HG03103 (cell line): ENCODE measurements at regions not wholly inside any gene's neighbourhood (a gene's known extent, or its start where the extent isn't known, plus 50 kb on each side); places are given as distances from the start of the nearest gene placed in this dataset.
"Not testable (repeated sequence)": the region's sequence is repeated elsewhere in the genome, so short reads cannot be mapped to it uniquely, and the experiment has no call there.

Source experiments
- ATAC-seq: cut with Tn5 transposase; IDR thresholded peaks from one replicate; pipeline ENCODE4 v1.9.1; 2021; ENCODE audit warnings: low read depth; ENCODE audit not compliant: unreplicated experiment

DNA sequence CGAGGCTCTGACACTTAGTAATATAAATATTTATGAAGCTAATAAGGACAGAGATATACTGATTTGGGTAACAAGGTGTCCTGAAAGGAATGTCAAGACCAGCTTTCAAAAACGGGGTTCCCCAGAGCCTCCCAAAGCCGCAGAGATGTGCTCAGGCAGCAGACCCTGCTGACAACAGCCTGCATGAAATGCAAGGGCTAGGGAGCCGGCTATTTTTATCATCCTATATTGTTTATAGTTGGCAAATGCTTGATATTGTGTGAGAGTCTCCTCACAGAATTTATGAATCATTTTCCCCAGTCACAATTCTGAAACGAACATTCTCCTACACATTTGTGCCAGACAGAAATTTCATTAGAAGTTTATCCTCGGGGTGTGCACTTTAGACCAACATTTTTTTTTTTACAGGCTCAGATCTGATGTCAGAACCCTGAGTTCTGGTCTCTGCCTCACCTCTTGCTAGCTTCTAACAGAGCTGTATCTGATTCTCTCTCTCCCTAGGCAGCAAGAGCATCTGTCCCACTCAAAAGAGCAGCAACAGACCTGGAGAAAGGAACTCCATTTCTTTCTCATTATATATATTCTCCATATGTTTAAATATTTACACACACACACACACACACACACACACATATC is 302.3 kb upstream of the PLD5 start:
- no peak for ATAC-seq

DNA sequence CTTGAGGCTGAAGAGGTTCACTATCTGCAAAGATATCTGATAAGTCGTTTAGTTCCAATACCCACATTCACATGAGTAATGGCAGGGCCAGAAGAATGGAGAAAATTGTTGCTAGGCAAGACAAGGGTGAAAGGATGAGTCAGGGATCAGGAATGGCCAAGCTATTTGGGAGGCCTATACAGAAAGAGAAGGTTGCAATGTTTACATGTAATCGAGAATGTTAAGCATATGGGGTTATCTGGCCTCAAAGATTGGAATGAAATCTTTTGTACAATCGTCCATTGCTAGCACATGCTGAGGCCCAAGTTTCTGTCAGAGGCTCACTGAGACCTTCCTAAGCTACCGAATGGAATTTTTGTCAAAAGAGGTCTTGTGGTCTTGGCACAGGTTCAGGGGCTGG is 299.9 kb upstream of the PLD5 start:
- no peak for ATAC-seq

DNA sequence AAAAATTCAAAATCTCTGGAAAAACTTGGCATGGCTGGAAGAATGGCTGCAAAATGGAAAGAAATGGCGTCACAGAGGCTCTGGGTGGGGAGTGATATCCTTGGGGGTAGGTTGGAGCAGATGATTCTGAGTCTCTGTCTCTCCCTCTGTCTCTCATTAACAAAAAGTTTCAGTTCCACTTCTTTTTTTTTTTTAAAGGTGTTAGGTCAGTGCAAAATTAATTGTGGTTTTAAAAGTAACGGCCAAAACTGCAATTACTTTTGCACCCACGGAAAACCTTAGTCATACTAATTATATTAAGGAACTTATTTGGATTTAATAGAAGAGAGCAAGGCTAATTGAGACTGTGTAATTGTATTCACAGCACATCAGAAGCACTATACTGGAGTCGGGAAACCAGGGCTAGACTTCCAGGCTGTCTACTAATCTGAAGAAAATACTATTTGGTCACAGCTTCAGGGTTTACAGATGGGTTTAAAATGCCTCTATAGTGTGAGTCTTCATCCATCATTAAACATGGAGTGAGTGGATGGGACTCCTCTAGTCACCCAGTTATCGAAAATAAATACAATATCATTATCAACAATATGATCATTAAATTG is 289.1 kb upstream of the PLD5 start:
- peak; percentile 95 for ATAC-seq

DNA sequence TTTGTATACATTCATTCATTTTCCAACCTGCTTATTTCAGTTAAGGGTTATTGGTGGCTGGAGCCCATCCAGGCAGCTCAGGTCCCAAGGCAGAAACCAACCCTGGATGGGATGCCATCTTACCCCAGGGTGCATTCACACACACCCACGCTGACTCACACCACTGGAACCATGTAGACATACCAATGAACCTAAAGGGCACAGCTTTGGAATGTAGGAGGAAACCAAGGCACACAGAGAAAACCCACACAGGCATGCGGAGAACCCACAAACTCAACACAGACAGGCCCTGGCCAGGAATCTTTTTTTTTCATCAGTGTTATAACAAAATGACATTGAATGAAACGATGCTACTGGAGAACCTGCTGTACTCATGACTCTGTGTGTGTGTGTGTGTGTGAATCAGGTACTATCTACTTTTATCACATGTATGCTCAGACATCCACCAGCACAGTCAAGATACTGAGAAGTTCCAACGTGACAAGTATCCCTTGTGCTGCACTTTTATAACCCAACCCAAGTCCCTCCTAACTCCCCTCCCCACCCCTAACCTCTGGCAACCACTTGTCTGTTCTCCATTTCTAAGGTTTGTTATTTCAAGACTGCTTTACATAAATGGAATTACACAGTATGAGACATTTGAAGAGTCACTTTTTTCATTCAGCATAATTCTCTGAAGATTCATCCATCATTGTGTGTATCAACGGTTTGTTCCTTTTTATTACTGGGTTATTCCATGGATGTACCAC is 286.8 kb upstream of the PLD5 start:
- ATAC-seq: no peak

DNA sequence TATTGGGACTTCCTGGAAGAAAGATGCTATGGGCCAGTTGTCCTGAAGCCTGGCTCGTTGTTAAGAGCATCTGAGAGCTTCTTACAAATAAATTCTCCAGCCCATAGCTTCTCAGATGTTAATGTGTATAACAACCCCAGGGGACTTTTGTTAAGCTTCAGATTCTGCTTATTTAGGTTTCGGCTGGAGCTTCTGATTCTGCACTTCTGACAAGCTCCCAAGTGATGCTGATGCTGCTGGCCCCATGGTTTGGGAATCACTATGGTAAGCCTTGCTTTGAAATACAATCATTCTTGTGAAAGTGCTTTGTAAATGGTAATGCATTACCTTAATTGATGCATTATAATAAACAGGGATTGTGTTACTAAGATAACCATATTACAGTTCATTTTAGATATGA is 281.8 kb upstream of the PLD5 start:
- ATAC-seq: no peak

DNA sequence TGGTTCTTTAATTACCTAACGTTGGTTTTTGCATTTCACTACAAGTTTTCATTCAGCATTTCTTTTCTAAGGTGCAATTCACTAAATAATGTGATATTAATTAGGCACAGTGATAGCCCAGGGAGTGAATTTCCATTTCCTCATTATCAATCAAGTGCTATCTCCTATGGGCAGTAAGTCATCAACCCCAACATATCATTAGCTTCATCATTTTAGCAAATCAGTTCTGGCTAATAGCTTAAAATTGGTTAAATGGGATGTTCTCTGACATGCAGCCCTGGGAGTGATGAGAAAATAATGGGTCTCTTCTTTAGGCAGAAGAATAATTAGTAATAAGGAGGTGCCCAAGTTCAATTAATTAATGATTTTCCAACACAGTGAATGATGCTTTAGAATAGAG is 280.9 kb upstream of the PLD5 start:
- ATAC-seq: not testable (repeated sequence)

DNA sequence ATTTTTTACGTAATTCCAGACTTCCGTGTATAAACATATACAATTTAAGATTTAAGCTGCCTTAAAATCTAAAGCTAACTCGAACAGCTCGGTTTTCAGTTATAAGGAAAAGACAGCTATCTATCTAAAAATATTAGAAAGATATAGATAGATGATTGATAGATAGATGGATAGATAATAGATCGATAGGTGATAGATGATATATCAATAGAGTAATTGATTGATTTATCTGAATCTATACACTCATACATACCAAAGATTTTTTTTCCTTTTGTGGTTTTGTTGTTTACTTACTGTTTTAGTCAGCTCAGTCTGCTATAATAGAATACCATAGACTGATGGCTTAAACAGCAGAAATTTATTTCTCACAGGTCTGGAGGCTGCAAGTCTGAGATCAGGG is 278.5 kb upstream of the PLD5 start:
- no peak for ATAC-seq

DNA sequence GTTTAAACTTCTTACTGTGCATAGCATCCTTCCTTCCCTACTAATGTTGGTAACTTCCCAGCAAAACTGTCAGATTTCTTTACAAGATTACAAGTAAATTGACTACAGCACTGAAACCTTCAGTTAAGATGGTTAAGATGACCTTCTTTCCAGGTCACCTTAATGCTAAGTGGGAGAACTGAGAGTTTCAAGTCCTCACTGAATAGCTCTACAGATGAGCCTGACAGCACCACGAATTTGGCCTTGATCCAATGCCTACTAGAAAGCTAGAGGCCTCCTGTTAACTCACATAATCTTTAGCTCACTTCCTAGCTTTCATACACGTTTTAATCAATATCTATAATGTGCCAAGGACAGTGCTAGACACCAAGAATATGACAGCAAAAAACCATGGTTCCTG is 276.0 kb upstream of the PLD5 start:
- no peak for ATAC-seq

DNA sequence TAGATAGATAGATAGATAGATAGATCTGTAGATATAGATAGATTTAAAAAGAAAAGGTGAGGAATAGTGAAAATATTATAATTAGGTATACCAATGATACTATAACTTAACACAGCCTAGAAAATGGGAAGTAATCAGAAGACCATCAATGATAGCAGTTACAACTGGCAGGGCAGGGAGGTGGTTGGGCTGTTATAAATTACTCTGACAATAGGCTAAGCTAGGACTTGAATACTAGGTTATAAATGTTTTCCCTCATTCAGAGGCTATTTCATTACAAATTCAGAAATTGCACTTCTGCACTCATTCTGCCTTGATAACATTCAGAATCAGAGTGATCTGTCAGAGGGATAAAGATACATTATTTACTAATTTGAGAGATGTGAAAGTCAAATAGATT is 273.4 kb upstream of the PLD5 start:
- ATAC-seq: no peak

DNA sequence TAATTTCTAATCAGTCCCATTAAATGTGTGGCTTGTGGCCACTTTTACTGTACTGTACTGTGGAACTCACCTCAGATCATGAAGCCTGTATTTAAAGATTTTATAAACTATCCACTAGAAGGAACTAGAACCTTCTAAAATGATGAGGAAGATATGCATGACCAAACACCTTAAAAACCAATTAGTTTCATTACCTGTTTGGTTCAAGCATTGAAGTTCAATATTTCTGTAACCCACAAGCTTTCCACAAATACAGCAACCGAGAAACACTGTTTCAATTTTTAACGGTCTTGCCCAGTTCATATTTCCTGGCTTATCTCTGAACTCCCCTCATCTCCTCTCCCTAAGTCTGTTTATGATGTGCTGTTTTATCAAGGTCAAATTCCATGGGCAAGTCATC is 264.3 kb upstream of the PLD5 start:
- peak; percentile 67 for ATAC-seq

DNA sequence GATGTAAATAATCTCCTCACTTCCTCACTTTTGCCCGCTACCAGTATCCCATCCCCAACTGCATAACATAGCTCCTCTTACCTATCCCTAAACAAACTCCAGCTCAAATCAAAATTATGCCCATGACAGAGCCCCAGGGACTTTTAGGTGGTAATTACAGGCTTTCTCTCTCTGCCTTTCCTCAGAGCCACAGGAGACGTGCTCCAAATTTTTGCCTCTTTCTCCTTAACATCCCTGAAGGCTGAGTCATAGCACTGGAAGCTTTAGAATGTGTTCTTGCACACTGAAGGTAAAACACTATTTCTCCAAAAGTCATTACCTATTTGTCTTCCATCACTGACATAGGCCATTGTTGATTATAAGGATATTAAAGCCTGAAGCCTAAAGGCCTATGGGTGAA is 263.5 kb upstream of the PLD5 start:
- ATAC-seq: no peak

DNA sequence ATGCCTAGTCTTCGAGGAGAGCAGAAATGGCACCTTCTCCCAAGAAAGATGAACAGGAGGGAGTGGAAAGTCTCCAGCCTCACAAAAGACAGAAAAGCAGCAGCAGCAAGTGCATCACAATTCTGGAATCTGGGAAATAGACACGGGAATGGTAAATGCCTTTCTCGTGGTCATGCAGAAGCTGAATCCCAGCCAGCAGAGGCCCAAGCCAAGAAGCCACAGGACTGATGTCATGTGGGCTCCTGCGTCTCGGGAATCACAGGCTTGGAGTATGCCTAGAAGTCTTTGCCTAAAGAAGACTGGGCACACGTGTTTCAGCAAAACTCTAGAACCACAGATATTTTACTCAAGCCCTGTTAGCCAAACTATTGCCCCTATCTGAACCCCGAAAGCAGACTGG is 260.3 kb upstream of the PLD5 start:
- ATAC-seq: no peak

DNA sequence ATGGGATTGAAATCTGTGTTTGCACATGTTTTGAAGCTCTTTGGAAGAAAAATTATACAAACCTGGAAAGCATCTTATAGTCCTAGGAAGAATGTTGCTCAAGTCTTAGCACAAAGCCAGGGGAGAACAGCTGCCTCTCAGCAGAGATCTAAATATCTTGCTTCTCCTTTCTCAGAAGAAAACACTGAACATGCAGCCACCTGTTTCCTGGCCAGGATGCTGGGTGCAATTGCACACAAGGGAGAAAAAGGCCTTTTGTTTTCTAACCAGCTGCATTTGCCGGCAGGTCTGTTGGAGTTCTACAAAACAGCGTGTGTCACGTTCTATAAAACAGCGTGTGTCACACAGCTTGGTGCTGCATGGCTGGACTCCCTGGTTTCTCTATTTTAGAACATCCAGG is 259.6 kb upstream of the PLD5 start:
- ATAC-seq: peak; percentile 61

DNA sequence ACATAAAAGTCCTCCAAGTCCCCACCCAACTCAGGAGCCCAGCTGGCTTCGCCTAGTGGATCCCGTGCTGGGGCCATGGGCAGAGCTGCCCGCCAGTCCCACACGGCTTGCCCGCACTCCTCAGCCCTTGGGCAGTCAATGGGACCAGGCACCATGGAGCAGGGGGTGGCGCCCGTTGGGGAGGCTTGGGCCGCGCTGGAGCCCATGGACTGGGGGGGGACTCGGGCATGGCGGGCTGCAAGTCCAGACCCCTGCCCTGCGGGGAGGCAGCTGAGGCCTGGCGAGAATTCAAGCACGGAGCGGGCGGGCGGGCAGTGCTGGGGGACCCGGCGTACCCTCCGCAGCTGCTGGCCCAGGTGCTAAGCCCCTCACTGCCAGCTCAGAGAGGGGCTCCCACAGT is 249.8 kb upstream of the PLD5 start:
- ATAC-seq: no peak

DNA sequence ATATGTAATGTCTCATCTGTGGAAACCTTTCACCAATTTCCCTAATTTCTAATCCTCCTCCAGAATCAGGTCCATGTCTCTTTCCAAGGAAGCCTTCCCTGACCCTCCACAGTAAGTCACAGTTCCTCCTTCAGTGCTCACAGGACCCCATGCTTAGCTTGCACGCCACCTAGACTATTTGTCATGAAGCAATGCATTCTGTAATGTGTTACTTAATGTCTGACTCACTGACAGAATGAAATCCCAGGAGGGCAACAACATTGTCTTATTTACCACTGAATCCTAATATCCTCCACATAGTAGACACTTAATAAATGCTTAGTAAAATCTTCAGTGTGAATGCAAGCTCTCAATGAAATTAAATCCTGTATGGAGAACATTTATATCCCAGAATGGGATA is 245.9 kb upstream of the PLD5 start:
- no peak for ATAC-seq

DNA sequence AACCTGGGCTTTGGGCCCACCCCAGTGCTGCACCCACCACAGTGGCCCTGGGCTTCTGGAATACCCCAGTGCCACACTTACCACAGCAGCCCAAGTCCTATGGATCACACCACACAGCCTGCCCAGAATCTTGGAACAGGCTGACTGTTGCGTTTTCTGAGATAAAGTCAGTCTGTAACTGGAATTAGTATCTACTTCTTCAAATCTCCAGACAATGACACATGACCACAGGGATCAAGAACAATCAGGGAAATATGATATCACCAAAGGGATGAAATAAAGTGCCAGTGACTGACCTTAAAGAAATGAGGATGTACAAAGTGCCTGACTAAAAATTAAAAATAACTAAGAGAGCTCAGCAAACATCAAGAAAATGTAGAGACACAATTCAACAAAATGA is 239.7 kb upstream of the PLD5 start:
- no peak for ATAC-seq

DNA sequence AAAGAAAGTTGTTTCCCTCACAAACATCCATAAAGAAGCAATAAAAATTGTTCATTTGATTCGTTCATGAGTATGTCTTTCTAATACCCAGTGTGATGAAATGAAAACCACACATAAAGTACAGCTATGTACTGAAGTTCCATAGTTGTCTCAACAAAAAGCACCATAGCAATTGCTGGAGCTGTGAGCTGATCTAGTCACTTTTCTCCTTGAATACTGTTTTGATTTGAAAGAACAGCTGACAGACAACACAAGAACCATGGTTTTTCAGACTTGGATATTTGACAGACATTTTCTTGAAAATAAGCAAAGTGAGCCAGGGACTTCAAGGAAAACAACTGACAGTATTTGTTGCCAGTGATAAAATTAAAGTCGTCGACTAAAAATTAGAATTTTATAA is 237.1 kb upstream of the PLD5 start:
- no peak for ATAC-seq

DNA sequence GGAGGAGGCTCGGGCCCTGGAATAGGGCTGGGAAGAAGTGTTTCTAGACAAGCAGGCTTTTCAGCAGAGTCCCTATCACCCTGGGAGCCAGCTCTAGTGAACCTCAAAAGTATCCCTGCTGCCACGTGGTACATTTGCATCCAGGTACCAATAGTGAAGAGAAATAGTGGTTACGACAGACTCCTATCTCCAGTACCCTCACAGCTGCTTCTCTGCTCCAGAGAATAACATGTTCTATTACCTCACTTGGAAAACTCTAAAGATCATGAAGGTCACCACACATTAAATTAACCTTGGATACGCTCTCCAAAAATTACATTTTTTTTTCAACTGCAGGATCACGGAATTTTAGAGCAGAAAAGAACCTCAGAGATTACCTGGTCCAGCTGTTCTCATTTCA is 230.4 kb upstream of the PLD5 start:
- no peak for ATAC-seq

DNA sequence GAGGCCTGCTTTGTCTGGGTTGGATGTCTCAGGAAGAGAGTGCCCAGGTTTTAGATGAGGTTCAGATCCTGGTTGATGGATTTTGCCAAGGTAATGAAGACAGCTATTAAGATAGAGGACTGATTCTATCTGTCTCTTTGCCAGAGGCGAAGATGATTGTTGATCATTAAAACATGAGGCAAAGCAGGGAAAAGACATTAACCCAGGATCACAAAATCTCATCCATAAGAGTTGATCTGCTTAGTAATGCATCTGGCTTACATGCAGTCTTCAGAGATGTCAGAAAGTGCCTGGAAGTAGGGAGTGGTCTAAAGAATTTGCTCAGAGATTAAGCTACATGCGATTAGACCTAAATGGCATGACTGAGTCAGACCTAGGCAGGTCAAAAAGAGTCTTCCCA is 229.6 kb upstream of the PLD5 start:
- no peak for ATAC-seq

DNA sequence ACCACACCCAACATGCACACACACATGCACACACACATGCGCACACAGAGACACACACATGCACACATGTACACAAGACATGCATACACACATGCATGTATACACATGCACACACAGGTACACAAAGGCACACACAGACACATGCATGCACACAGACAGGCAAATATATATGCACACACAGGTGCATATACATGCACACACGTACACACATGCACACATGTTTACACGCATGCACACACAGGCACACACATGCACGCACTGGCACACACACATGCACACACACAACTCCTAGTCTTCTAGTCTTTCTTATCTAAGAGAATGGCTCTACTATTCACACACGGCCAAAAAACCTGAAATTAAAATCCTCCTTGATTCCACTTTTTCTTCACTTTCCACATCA is 222.7 kb upstream of the PLD5 start:
- no peak for ATAC-seq

DNA sequence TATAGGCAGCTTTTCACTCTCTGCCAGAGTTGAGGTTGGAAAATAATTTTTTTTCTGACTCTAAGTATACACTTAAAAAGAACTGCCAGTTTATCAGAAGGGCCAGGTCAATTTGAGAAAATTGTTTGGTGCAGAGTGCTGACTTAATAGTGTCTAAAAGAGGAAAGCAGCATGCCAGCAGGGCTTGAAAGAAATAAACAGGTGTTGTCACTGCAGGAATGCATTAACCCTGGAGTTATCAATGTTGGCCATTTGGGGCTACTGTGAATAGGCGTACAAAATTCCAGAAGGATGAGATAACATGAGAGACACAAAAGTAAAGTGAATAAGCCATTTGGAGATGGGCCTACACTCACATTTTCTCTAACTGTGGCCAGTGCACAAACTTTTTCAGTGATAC is 220.6 kb upstream of the PLD5 start:
- ATAC-seq: no peak
